ENCODE measurements at regions not wholly inside any gene's neighbourhood (a gene's known extent, or its start where the extent isn't known, plus 50 kb on each side); places are given as distances from the start of the nearest gene placed in this dataset.

GRCh38 chr4:111502626-111503025 is 642.6 kb upstream of the FAM241A start:
- Histone ChIP-seq H3K4me3 (ENCODE audit: low read length) (no peak overlapping the region), H3K9me3 (ENCODE audit: low read length) (no peaks in the 10 kb centered on the region), H3K36me3 (ENCODE audit: insufficient read depth, low read length) (no peaks in the 10 kb centered on the region), H4K20me1 (ENCODE audit: insufficient read depth) (no peaks in the 10 kb centered on the region), H3K27ac (ENCODE audit: low read length) (no peak overlapping the region), H3K9ac (ENCODE audit: low read length) (no peak overlapping the region), H3K79me2 (replicated peaks; ENCODE audit: insufficient read depth, low read length) (no peaks in the 10 kb centered on the region), H3K27me3 (ENCODE audit: insufficient read depth, low read depth, low read length) (no peaks in the 10 kb centered on the region), H3K4me2 (ENCODE audit: low read length) (no peak overlapping the region), H2AFZ (ENCODE audit: low read depth, low read length) (no peak overlapping the region), H3K9me2 (ENCODE audit: insufficient read depth, low read length) (no peaks in the 10 kb centered on the region), H3F3A (ENCODE audit: insufficient read depth, low read length, poor library complexity, severe bottlenecking) (no peaks in the 10 kb centered on the region)
- TF ChIP-seq CTCF (IDR thresholded peaks at IDR 0.05; ENCODE audit: poor library complexity, severe bottlenecking) (no peak), MXI1 (conservative IDR thresholded peaks at IDR 0.05; ENCODE audit: poor library complexity, severe bottlenecking) (no peak), RAD21 (conservative IDR thresholded peaks at IDR 0.05) (no peak), TAF1 (IDR thresholded peaks at IDR 0.05; ENCODE audit: low read depth) (no peak), SMC3 (conservative IDR thresholded peaks at IDR 0.05; ENCODE audit: poor library complexity) (no peak), EP300 (conservative IDR thresholded peaks at IDR 0.05; ENCODE audit: poor library complexity, severe bottlenecking) (no peak), EZH2 (IDR thresholded peaks at IDR 0.05; ENCODE audit: borderline replicate concordance, insufficient read depth, low read length, poor library complexity, severe bottlenecking) (no peak), POLR2AphosphoS5 (IDR thresholded peaks at IDR 0.05) (no peak)
- TF ChIP-seq, protein P1, sequence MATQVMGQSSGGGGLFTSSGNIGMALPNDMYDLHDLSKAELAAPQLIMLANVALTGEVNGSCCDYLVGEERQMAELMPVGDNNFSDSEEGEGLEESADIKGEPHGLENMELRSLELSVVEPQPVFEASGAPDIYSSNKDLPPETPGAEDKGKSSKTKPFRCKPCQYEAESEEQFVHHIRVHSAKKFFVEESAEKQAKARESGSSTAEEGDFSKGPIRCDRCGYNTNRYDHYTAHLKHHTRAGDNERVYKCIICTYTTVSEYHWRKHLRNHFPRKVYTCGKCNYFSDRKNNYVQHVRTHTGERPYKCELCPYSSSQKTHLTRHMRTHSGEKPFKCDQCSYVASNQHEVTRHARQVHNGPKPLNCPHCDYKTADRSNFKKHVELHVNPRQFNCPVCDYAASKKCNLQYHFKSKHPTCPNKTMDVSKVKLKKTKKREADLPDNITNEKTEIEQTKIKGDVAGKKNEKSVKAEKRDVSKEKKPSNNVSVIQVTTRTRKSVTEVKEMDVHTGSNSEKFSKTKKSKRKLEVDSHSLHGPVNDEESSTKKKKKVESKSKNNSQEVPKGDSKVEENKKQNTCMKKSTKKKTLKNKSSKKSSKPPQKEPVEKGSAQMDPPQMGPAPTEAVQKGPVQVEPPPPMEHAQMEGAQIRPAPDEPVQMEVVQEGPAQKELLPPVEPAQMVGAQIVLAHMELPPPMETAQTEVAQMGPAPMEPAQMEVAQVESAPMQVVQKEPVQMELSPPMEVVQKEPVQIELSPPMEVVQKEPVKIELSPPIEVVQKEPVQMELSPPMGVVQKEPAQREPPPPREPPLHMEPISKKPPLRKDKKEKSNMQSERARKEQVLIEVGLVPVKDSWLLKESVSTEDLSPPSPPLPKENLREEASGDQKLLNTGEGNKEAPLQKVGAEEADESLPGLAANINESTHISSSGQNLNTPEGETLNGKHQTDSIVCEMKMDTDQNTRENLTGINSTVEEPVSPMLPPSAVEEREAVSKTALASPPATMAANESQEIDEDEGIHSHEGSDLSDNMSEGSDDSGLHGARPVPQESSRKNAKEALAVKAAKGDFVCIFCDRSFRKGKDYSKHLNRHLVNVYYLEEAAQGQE (IDR thresholded peaks at IDR 0.05; ENCODE audit: borderline replicate concordance): no peak

- Histone ChIP-seq H3K36me3 (ENCODE audit: insufficient read depth, low read length) (no peaks in the 10 kb centered on the region), H3K9ac (ENCODE audit: low read length) (no peak overlapping the region), H3K4me2 (ENCODE audit: low read length) (no peak overlapping the region), H3K9me2 (ENCODE audit: insufficient read depth, low read length) (no peaks in the 10 kb centered on the region), H3K9me3 (ENCODE audit: low read length) (no peaks in the 10 kb centered on the region), H3K27ac (ENCODE audit: low read length) (no peak overlapping the region), H3K27me3 (ENCODE audit: insufficient read depth, low read depth, low read length) (no peaks in the 10 kb centered on the region), H3K4me3 (ENCODE audit: low read length) (no peak overlapping the region), H2AFZ (ENCODE audit: low read depth, low read length) (no peak overlapping the region), H3K79me2 (replicated peaks; ENCODE audit: insufficient read depth, low read length) (no peaks in the 10 kb centered on the region), H4K20me1 (ENCODE audit: insufficient read depth) (no peaks in the 10 kb centered on the region), H3F3A (ENCODE audit: insufficient read depth, low read length, poor library complexity, severe bottlenecking) (no peaks in the 10 kb centered on the region)
- TF ChIP-seq, protein P1 (IDR thresholded peaks at IDR 0.05; ENCODE audit: borderline replicate concordance): no peak
- no peak for TF ChIP-seq CTCF (IDR thresholded peaks at IDR 0.05; ENCODE audit: poor library complexity, severe bottlenecking)
- TF ChIP-seq MXI1 (conservative IDR thresholded peaks at IDR 0.05; ENCODE audit: poor library complexity, severe bottlenecking): no peak
- no peak for TF ChIP-seq POLR2AphosphoS5 (IDR thresholded peaks at IDR 0.05)
- no peak for TF ChIP-seq SMC3 (conservative IDR thresholded peaks at IDR 0.05; ENCODE audit: poor library complexity)
Observed at GRCh38 chr4:111506706-111507105, 638.5 kb upstream of the FAM241A start.
